Thoracic aorta (tissue), 2 donors: ENCODE measurements at regions not wholly inside any gene's neighbourhood (a gene's known extent, or its start where the extent isn't known, plus 50 kb on each side); places are given as distances from the start of the nearest gene placed in this dataset.

Source experiments
- ATAC-seq: fragments of 150-250 bp; one replicate; pipeline ENCODE4 v1.8.0; 2017; ENCODE audit warnings: low read depth; ENCODE audit not compliant: insufficient number of reproducible peaks, low FRiP score
- DNase-seq: peaks from one replicate; pipeline ENCODE4 v3.0.0-alpha.2; 2020; ENCODE audit warnings: low spot score
- H3K27ac ChIP-seq, 2 donors: fragments of 200-600 bp; sonication (generic); 1 replicate in 1 of 2; 2 replicates in 1 of 2; pipeline ENCODE4 v1.5.1; 2016; ENCODE audit warnings: mild to moderate bottlenecking in 2 of 2, moderate library complexity in 2 of 2
- H3K27me3 ChIP-seq: fragments of 200-600 bp; sonication (generic); replicated peaks from 2 replicates; pipeline ENCODE4 v1.6.0; 2016; ENCODE audit warnings: mild to moderate bottlenecking; ENCODE audit not compliant: insufficient read depth
- H3K36me3 ChIP-seq: fragments of 200-600 bp; sonication (generic); one replicate; pipeline ENCODE4 v1.5.1; 2016
- H3K4me1 ChIP-seq, 2 donors: fragments of 200-600 bp; sonication (generic); 1 replicate in 1 of 2; 2 replicates in 1 of 2; pipeline versions ENCODE4 v1.5.1 to v1.6.0; 2016; ENCODE audit warnings: low read depth in 2 of 2, mild to moderate bottlenecking in 1 of 2; ENCODE audit not compliant: control insufficient read depth in 1 of 2
- H3K4me3 ChIP-seq: fragments of 200-600 bp; sonication (generic); 2 replicates; pipeline ENCODE4 v1.5.1; 2016; ENCODE audit warnings: mild to moderate bottlenecking
- H3K9me3 ChIP-seq: fragments of 200-600 bp; sonication (generic); 2 replicates; pipeline ENCODE4 v1.5.1; 2016
- CTCF ChIP-seq: fragments of 200-600 bp; sonication (generic); IDR thresholded peaks from one replicate; pipeline ENCODE4 v1.5.1; 2019; ENCODE audit warnings: antibody characterized with exemption

GRCh38 chr12:92089559-92089958 lies 56.1 kb downstream of the BTG1 start:
- H3K36me3 ChIP-seq = no peaks in the 10 kb centered on the region
- H3K9me3 ChIP-seq = no peaks in the 10 kb centered on the region
- no peak for ATAC-seq
- no peak for TF ChIP-seq CTCF
- no peak overlapping the region for H3K27ac ChIP-seq
- no peak for DNase-seq
- H3K4me3 ChIP-seq = no peak overlapping the region
- H3K27me3 ChIP-seq = no peaks in the 10 kb centered on the region
- H3K4me1 ChIP-seq = peaks cover 0 to 6% of the 10 kb centered on the region in 2 donors

GRCh38 chr12:92088805-92089204 lies 56.8 kb downstream of the BTG1 start:
- Histone ChIP-seq H3K27ac (no peak overlapping the region), H3K4me3 (no peak overlapping the region), H3K9me3 (no peaks in the 10 kb centered on the region), H3K27me3 (no peaks in the 10 kb centered on the region), H3K4me1 (peaks cover 0 to 6% of the 10 kb centered on the region in 2 donors), H3K36me3 (no peaks in the 10 kb centered on the region)
- ATAC-seq (no peak), DNase-seq (no peak)
- no peak for TF ChIP-seq CTCF

- Histone ChIP-seq H3K4me1 (peaks cover 0 to 6% of the 10 kb centered on the region in 2 donors), H3K27me3 (no peaks in the 10 kb centered on the region), H3K4me3 (no peak overlapping the region), H3K27ac (no peak overlapping the region), H3K36me3 (no peaks in the 10 kb centered on the region), H3K9me3 (no peaks in the 10 kb centered on the region)
- no peak for DNase-seq
- ATAC-seq = no peak
- no peak for TF ChIP-seq CTCF
These were observed 60.0 kb downstream of the BTG1 start for GRCh38 chr12:92085736-92086040.

- peaks cover 0 to 6% of the 10 kb centered on the region in 2 donors for H3K4me1 ChIP-seq
- DNase-seq (no peak), ATAC-seq (no peak)
- H3K36me3 ChIP-seq = no peaks in the 10 kb centered on the region
- H3K27ac ChIP-seq = no peak overlapping the region
- no peak overlapping the region for H3K4me3 ChIP-seq
- no peaks in the 10 kb centered on the region for H3K27me3 ChIP-seq
- no peaks in the 10 kb centered on the region for H3K9me3 ChIP-seq
- TF ChIP-seq CTCF = no peak
These were observed 60.5 kb downstream of the BTG1 start for GRCh38 chr12:92085040-92085735.

GRCh38 chr12:92080911-92081285 lies 64.7 kb downstream of the BTG1 start:
- Histone ChIP-seq H3K27ac (no peak overlapping the region), H3K4me3 (no peak overlapping the region), H3K36me3 (no peaks in the 10 kb centered on the region), H3K4me1 (peaks cover 0 to 19% of the 10 kb centered on the region in 2 donors), H3K9me3 (no peaks in the 10 kb centered on the region), H3K27me3 (no peaks in the 10 kb centered on the region)
- DNase-seq (no peak), ATAC-seq (no peak)
- TF ChIP-seq CTCF = no peak
